Bone marrow (tissue), 2 donors: ENCODE measurements at regions not wholly inside any gene's neighbourhood (a gene's known extent, or its start where the extent isn't known, plus 50 kb on each side); places are given as distances from the start of the nearest gene placed in this dataset.
"Not testable (repeated sequence)": the region's sequence is repeated elsewhere in the genome, so short reads cannot be mapped to it uniquely, and the experiment has no call there.

ENCODE experiments used
- DNase-seq, 2 donors: peaks; one replicate each; lab custom pipeline; 2025; lab: John Stamatoyannopoulos, UW

- DNase-seq = no peak
Measured at GRCh38 chr12:131250028-131250950, 296.6 kb downstream of the ADGRD1 start.

- no peak for DNase-seq
Measured at GRCh38 chr12:131250951-131251315, 297.2 kb downstream of the ADGRD1 start.

GRCh38 chr12:131251336-131252101 is 297.8 kb downstream of the ADGRD1 start:
- no peak for DNase-seq

- DNase-seq = no peak
Measured at GRCh38 chr12:131253376-131254026, 299.8 kb downstream of the ADGRD1 start.

GRCh38 chr12:131254374-131254773 is 300.7 kb downstream of the ADGRD1 start:
- no peak for DNase-seq

- DNase-seq = no peak
Measured at GRCh38 chr12:131258398-131258797, 304.7 kb downstream of the ADGRD1 start.

GRCh38 chr12:131260251-131260905 is 306.7 kb downstream of the ADGRD1 start:
- DNase-seq = no peak

- DNase-seq = no peak
Measured at GRCh38 chr12:131260954-131261353, 307.2 kb downstream of the ADGRD1 start.

GRCh38 chr12:131261906-131262305 is 308.2 kb downstream of the ADGRD1 start:
- DNase-seq = no peak

- DNase-seq = no peak
Measured at GRCh38 chr12:131263626-131264025, 309.9 kb downstream of the ADGRD1 start.

GRCh38 chr12:131264635-131265034 is 310.9 kb downstream of the ADGRD1 start:
- DNase-seq = no peak

- no peak for DNase-seq
Measured at GRCh38 chr12:131266591-131267467, 313.1 kb downstream of the ADGRD1 start.

GRCh38 chr12:131267576-131267975 is 313.9 kb downstream of the ADGRD1 start:
- DNase-seq = no peak

GRCh38 chr12:131268123-131268522 is 314.4 kb downstream of the ADGRD1 start:
- not testable (repeated sequence) for DNase-seq

GRCh38 chr12:131268571-131268970 is 314.9 kb downstream of the ADGRD1 start:
- DNase-seq = not testable (repeated sequence)

- DNase-seq = no peak
Measured at GRCh38 chr12:131269551-131269950, 315.8 kb downstream of the ADGRD1 start.

- not testable (repeated sequence) for DNase-seq
Measured at GRCh38 chr12:131269977-131270376, 316.3 kb downstream of the ADGRD1 start.

GRCh38 chr12:131271724-131272123 is 318.0 kb downstream of the ADGRD1 start:
- DNase-seq = no peak

GRCh38 chr12:131272283-131272814 is 318.6 kb downstream of the ADGRD1 start:
- DNase-seq = not testable (repeated sequence)

GRCh38 chr12:131273291-131273845 is 319.7 kb downstream of the ADGRD1 start:
- no peak for DNase-seq
